ENCODE measurements at regions not wholly inside any gene's neighbourhood (a gene's known extent, or its start where the extent isn't known, plus 50 kb on each side); places are given as distances from the start of the nearest gene placed in this dataset.

DNA sequence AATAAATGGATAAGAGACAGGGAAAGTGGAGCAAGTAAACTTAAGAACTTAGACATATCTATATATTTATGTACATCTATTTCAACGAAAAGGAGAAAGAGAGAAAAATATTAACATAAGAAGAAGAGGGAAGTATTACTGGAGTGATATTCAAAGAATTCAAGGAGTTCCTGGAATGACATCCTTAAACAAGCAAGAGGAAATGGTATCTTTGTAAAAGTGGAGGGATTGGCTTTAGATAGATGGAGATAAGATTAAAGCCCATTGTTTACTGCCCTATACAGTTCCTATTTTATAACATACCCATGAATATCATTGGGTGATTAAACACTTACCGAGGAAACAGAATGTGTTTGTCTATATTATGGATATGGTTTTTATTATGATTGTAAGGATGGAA is 1036.3 kb downstream of the TTLL7 start:
- no peak for DNase-seq (ENCODE audit: low read depth)

DNA sequence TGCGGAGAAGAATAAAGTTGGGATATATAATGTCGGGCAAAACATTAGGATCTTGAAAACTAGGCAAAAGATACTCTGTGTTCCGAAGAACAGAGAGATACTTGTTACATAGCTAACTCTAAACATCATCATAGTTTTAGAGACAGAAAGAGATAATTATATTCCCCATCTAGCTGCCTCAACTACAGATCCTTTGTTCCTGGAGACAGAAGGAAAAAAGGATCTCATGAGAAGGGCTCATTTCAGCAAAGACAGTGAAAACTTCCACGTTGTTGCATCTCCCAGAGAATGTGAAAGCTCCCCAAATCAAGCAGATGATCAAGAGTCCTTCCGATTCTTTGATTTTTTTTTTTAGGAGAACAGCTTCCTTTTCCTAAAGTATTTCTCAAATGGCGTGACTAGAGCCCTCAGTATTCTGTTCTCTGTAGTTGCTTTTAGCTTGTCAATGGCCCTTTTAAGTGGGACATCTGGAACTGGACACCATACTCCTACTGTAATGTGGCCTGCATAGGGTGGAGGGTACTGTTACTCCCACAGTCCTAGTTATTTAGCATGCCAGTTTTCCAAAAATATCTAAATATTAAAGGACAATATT is 1048.2 kb downstream of the TTLL7 start:
- peak; percentile 57 for DNase-seq (ENCODE audit: low read depth)

DNA sequence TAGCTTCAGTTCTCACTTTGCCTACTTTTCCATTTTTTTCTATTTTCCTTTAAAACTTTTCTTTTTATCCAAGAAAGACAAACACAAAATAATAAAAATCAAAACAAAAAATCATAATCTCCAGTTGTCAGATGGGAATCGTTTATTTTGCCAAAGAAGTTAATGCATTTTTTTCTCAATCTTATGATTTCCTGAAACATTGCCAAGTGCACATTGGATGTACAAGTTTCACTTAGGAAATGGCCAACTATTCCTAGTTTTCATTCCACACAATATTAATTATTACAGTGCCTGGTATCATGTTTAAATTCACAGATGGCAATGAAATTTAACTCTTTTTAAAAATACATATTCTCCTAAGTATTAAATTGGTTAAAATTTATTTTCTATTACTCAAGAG is 1050.5 kb downstream of the TTLL7 start:
- no peak for DNase-seq (ENCODE audit: low read depth)

DNA sequence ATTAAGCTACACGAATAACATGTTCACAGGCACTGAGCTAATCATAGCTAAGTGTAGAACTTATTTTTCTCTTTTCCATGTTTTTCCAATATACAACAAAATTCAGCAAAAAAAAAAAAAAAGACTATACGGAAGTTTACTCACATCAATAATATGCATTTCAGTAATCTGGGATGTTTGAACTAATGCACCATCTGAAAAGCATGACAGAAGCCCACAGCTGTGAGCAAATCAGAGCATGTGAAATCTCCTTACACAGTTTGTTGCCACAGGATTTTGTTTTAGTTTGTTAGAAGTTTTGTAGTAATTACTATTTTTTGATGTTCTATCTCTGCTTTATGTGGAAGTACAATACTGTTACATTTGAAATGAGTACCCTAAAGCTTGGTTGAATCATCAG is 1051.7 kb downstream of the TTLL7 start:
- DNase-seq (ENCODE audit: low read depth): no peak

DNA sequence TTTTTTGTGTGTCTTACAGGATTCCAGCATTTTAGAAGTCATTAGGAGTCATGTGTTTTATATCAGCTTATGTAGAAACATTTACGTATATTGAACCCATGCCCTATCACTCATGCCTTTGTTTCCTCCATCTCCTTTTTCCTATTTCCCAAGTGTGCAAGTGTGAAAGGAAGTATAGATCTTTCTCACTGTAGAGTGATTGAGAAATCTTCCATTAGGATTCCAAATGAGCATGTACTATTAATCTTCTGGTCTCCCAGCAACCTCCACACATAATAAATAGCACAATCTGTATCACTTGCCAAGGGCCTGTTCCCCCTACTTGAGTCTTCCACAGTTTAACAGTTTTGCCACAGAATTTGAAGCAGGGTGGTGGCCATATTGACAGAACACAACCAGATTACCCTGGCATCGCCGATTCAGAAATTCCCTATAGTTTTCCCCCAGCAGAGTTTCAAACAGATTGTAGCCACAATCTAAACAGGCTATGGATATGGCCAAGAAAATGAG is 1052.8 kb downstream of the TTLL7 start:
- DNase-seq (ENCODE audit: low read depth): no peak

DNA sequence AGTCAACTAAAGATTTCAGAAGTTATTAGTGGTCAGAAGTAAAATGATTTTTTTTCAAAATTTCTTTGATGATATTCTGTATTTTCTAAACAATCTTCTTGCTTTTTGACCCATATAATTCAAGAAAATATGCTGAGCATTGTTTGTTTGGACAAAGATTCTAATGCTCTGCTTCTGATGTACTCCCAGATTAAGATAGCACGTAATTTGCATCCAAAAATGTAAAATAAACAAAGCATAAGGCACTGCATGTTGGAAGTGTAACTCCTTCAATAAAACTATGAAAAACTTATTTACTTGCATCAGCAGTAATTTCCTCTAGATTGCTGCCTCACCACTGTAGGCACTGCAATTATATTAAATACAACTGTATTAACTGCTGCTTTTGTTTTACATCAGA is 1054.1 kb downstream of the TTLL7 start:
- DNase-seq (ENCODE audit: low read depth): no peak

DNA sequence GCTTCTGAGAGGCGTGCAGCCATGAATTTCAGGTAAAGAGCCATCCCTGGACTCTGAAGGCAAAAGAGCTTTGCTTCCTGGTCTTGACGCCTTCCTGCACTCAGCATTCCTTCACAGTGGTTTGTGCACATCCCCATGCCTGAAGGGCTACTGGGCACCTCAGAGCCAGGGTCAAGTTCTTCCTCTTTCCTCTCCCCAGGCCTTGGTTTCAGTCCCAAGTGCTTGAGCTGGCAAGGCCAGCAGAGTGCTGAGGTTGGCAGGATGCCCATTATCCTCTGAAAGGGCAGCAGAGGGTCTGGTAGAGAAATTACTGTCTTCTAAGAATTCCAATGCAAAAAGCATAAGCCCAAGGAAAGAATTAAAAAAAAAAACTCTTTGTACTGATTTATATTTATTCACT is 1064.9 kb downstream of the TTLL7 start:
- DNase-seq (ENCODE audit: low read depth): no peak

DNA sequence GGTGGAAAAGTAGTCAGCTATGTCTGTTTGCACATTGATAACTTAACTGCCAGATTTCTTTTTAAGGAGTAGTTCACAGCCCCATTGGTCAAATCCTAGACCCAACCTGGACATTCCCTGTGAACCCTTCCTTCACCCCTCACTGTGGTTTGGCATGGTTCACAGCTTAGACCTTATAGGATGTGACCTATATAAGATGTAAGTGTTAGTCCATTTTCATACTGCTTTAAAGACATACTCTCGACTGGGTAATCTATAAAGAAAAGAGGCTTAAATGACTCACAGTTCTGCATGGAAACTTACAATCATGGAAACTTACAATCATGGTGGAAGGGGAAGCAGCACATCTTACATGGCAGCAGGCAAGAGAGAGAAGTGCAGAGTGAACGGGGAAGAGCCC is 1066.2 kb downstream of the TTLL7 start:
- DNase-seq (ENCODE audit: low read depth): no peak

DNA sequence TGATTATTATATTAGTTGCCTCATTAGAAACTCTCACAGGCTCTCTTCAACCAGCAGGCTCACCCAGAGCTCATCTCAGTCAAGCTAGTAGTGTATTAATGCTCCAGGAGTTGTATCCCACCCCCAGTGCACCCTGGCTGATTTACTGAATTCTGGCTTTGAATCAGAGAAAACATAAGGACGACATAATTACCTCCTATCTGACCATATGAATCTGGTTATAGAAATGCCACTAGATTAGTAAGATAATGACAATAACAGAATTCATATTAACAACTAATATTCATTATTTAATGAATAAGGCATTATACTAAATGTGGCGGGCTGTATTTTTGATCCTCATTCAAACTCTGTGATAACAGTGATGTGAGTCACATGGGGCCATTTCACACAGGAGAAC is 1066.7 kb downstream of the TTLL7 start:
- no peak for DNase-seq (ENCODE audit: low read depth)

DNA sequence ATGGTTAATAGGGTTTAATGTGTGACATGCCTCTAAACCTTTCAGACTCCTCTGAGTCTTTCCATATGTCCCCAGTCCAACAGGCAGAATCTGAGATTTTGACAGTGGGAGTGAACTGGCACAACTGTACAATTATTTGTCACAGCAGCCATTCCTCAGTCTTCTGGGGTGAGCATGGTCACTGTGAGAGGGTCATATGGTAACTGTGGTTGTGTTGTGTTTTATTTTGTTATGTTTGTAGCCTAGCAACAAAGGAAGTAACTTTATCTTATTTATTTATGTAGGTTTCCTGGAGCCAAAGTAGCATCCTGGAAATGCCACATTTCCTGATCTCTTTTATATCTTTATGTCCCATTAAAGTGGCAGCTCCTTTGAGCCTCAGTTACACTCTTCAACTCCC is 1067.9 kb downstream of the TTLL7 start:
- DNase-seq (ENCODE audit: low read depth): no peak

DNA sequence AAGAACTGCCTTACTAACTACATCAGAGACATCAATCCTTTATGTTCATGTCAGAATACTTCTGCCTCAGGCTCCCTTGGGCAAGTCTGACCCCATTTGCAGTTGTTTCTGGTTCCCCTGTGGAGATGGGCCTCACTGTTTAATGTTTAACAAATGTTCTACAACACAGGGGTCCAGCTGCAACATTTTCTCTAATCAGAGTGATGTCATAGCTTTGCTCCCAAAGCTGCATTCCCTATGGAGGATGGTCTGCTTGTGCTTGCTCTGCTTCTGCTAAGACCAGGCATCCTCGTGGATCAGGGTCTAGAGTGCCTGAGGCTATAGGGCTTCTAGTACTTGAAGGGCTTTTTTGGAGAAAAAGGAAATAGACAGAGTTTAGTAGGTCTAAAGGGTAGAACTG is 1071.2 kb downstream of the TTLL7 start:
- no peak for DNase-seq (ENCODE audit: low read depth)

DNA sequence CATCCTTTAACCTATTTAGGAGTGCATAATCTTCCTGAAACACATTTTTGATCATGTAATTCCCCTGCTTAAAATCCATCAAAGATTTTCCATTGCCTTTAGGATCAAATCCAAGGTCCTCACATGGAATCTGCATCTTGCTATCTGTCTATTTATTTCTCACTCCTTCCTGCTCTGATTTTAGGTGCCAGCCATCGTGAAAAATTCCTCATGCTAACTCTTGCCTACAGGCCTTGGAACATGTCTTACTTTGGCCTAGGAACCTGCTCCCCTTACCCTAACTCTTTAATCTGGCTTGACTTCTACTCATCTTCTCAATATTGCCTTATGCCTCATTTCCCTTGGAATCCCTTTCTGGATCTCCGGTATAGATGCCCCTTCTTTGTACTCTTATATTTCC is 1074.3 kb downstream of the TTLL7 start:
- no peak for DNase-seq (ENCODE audit: low read depth)

DNA sequence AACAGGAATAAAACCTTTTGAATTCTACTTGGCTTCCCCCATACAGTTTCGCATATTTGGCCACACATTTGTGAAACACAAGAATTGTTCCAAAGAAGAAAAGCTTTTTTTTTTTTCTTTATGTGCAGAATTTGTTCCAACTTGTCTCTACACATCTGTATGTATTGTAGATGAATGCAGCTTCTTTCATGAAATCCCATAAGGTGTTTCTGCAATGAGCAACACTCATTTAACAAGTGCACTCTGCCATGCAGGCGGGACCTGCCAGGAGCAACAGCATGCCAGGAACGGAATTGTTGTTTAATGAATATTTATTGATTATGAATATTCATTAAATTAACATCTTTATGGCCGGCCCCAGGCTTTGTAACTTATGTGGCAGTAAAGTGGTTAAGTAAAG is 1075.0 kb downstream of the TTLL7 start:
- no peak for DNase-seq (ENCODE audit: low read depth)

DNA sequence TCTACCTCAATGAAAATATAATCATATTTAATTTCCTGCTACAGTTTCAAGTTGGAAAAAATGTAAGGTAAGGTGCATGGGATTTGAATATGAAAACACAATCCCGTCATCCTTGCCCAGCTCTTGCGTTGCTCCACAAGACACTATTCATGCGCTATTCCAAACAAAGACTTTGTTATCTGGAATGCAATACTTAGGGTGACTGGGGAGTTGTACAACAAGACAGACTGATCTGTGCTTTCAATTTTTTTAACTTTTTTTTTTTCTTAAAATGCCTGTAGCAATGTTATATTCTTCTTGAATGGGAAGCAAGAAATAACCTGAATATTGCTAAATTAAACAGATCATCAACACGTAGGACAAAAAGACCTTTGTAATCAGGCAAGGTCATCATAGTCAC is 1077.2 kb downstream of the TTLL7 start:
- DNase-seq (ENCODE audit: low read depth): peak; percentile 1

DNA sequence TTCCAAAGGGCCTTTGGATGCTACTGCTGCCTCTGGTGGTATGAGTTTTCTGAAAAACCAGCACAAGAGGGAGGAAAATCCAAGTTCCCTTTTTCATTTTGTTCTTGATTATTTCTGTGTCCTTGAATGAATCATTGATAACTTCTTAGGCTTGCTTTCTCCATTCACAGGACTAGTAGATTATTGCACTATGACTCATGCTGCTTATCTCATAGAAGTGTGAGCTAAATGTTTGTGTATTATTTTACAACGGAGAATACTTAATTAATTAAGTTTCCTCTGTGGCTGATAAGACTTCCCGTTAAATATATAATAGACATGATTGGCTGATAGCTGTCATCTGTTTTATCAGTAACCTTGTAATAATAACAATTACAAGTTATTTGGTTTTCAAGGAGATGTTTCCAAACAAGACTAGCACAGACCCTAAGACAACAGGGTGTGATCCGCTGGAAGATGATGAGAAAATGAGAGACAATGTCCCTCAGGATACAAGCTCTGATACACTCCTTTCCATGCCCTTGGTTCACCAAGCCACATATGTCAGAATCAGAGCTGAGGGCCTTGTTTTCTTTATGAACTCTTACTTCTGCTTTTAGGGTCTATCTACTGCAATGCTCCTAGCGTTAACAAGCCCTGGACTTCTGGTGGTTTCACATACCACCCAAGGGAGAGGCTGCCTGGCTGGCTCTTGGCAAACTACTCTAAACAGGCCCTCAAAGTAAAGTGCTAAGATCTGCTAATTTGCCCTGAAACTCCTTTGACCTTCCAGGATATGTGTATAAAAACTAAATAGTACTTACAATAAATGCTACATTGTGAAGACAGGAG is 1078.3 kb downstream of the TTLL7 start:
- DNase-seq (ENCODE audit: low read depth): peak; percentile 2

DNA sequence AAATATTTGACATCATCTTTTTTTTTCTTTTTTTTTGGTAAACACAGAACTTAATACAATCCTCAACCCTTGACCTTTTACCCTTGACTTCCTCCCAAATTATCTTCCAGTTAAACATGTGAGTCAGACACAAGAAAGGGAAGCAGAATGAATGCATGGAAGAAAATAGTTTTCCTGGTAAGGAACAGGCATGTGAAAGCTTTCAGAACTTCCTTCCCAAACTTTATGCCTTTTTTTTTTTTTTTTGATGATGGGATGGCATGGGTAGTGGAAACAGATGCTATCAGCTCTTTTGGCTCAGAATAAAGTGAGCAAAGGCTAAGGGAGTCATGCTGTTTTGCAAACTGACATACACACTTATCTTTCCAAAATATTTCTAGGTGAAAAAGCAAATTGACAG is 1079.1 kb downstream of the TTLL7 start:
- no peak for DNase-seq (ENCODE audit: low read depth)

DNA sequence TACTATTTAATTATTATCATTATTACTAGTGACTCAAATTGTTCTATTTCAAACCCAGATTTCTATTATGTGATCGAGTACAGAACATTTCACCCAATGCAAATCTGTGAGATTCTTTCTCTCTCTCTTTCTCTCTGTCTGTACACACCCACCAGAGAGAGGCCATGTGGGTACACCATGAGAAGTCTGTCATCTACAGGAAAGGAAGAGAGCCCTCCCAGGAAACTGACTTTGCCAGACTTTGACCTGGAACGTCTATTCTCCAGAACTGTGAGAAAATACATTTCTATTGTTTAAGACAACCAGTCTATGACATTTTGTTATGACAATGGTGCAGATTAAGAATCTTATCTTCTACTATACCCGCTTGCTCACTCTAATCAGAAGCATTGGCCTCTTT is 1091.6 kb downstream of the TTLL7 start:
- no peak for DNase-seq (ENCODE audit: low read depth)

DNA sequence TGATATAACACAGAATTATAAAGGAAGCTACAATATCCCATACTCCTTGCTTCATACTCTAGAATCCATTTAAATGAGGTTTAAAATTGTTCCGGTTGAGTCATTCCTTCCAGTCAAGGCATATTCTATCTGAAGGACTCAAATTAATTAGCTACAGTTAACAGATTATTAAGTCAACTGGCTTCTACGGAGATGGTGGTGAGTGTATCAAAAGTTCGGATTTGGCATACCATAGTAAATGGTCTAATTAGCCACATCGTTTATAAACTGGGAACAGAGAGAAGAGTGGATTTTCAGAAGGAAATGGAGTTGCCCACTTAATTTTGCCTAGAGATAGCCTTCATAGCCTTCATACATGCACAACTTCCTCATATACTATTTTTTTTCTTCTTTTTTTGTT is 1095.3 kb downstream of the TTLL7 start:
- no peak for DNase-seq (ENCODE audit: low read depth)

DNA sequence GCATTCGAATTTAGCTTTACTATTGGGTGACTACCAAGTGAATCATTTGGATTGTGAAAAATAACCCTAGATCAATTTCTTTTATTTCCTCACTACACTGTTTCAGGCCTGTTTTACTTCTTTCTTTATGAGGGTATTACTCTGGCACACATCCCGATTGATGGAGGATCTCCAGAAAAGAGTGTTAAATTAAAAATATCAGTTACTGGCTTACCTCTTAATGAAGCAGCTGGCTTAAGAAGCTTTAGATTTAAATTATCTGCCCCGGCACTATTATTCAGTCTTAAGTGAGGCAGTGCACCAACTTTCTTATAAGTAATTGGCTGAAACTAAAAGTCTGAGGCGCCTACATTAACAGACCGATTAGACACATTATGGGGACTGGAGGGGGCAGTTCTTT is 1097.4 kb downstream of the TTLL7 start:
- no peak for DNase-seq (ENCODE audit: low read depth)

DNA sequence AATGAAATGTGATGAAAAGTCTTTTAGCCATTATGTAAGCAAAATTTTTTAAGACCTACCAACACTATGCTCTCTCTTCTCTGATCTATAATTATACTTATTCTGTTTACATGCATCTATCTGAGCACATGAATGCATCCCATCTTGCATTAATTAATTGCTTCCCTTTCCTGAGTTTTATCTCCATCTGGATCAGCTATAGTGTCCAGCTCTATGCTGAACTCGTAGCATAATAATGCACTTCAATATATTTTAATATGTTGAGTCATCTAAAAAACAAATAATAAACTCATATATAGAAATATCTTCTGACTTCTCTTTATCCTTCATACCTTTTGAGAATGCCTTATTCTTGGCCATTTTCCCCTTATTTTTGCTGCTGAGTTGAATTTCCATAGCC is 1097.8 kb downstream of the TTLL7 start:
- DNase-seq (ENCODE audit: low read depth): no peak

DNA sequence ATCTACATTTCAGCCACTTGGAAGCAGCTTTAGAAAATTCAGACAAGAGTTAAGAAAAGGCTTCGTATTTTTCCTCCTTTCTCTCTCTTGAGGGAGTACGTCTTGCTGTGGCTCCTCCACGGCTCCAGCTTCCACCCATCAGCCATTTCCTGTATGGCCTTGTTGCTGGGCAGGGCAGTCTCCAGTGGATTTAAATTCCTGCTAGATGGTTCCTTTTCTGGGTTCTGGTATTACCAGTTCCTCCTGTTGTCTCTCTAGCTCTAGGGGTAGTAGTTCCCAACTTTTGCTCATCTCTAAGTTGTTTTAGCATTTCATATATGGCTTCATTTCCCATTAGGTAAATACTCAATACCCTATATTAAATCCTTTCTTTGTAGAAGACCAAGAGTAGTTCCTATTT is 1098.3 kb downstream of the ADGRL2 start:
- no peak for DNase-seq (ENCODE audit: low read depth)

DNA sequence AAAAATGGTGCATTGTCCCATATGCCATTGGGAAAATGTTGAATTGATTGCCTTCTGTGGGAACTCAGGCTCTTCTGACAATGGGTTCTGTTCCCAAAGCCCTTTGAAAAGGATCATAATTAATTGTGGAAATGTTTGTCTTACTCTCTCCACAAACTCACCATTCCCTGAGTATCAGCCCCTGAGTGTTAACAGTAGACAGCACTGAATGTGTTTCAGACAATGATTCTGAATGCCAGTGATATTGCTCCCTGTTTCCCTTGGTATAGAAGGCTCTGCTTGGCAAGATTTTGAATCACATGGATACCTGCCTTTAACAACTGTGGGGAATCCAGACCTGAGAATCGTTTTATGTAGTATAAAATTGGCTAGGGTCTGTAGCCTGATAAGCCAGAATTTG is 1096.8 kb downstream of the ADGRL2 start:
- DNase-seq (ENCODE audit: low read depth): no peak

DNA sequence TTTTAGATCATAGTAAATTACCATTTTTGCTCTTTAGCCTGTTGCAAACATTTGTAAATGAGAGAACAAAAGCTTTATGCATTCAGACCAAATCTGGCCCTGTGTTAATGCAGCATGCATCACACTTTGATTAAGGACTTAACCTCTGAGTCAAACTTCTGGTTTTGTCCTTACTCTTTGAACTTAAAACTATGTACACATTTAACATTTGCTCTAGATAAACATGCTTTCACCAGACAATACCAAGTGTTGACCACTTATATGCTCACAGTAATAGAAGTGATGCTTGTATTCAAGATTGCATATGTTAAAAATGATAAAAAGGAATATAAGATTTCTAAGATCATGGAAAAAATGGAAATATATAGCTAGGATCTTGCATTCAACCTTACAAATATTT is 1095.3 kb downstream of the ADGRL2 start:
- DNase-seq (ENCODE audit: low read depth): no peak

DNA sequence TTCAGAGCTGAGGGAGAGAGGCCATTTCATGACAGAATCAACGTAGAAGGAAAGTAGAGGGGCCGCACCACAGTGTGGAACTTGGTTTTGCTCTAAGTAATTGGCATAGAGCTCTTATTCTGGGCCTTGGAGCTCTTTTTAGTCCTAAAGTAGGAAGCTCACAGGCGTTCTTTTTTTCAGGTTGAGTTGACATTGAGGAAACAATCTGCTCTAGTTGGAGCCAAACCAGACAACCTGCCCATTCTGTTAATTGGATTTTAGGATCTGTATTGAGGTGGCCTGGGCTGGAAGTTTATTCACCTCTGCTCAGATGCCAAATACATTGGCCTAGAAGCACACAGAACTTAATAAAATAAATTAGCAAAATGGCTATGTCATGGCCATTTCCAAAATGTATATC is 1093.9 kb downstream of the ADGRL2 start:
- no peak for DNase-seq (ENCODE audit: low read depth)

Data from RPMI7951 (cell line).